GM11168 (cell line): ENCODE measurements at regions not wholly inside any gene's neighbourhood (a gene's known extent, or its start where the extent isn't known, plus 50 kb on each side); places are given as distances from the start of the nearest gene placed in this dataset.

Experiments used
- in situ Hi-C: fragments of 300-500 bp; cut with MboI; formaldehyde crosslinking; loops from one replicate; pipeline ENCODE4 v1.12.0; 2022; ENCODE audit warnings: low sequenced_read_pairs; ENCODE audit not compliant: unreplicated experiment

- in situ Hi-C loops: no loop called here
Measured at GRCh38 chr9:130755377-130756007, 61.9 kb downstream of the EXOSC2 start.

- in situ Hi-C loops: no loop called here
Measured at GRCh38 chr9:130756037-130756436, 62.5 kb downstream of the EXOSC2 start.

- in situ Hi-C loops: no loop called here
Measured at GRCh38 chr9:130756455-130757152, 63.0 kb downstream of the EXOSC2 start.

GRCh38 chr9:130759738-130760137, 66.2 kb downstream of the EXOSC2 start:
- in situ Hi-C loops: no loop called here

GRCh38 chr9:130763331-130764171, 70.0 kb downstream of the EXOSC2 start:
- in situ Hi-C loops: no loop called here

GRCh38 chr9:130765137-130766020, 69.7 kb upstream of the ABL1 start:
- in situ Hi-C loops: no loop called here

- in situ Hi-C loops: no loop called here
Measured at GRCh38 chr9:130766021-130766926, 68.8 kb upstream of the ABL1 start.

GRCh38 chr9:130766927-130767307, 68.1 kb upstream of the ABL1 start:
- in situ Hi-C loops: no loop called here

- in situ Hi-C loops: no loop called here
Measured at GRCh38 chr9:130768265-130768664, 66.8 kb upstream of the ABL1 start.

GRCh38 chr9:130768891-130769403, 66.1 kb upstream of the ABL1 start:
- in situ Hi-C loops: no loop called here

- in situ Hi-C loops: no loop called here
Measured at GRCh38 chr9:130770093-130770492, 65.0 kb upstream of the ABL1 start.

- in situ Hi-C loops: no loop called here
Measured at GRCh38 chr9:130770679-130771442, 64.2 kb upstream of the ABL1 start.

GRCh38 chr9:130772185-130772584, 62.9 kb upstream of the ABL1 start:
- in situ Hi-C loops: no loop called here

GRCh38 chr9:130774183-130774582, 60.9 kb upstream of the ABL1 start:
- in situ Hi-C loops: no loop called here

- in situ Hi-C loops: loop anchor here (5.0 kb wide), 1 partner anchor 82 kb away; no protein-coding TSS in a partner anchor
Measured at GRCh38 chr9:130775336-130775991, 59.6 kb upstream of the ABL1 start.

- in situ Hi-C loops: loop anchor here (5.0 kb wide), 1 partner anchor 78 kb away; no protein-coding TSS in a partner anchor
Measured at GRCh38 chr9:130779153-130779855, 55.8 kb upstream of the ABL1 start.

- in situ Hi-C loops: no loop called here
Measured at GRCh38 chr9:130780415-130780814, 54.6 kb upstream of the ABL1 start.
